Activated T-helper 9 cell treated with anti-CD3 and anti-CD28 coated beads, Interleukin-2, amount 50 U/mL, for 16 hours (primary cell): ENCODE measurements at regions not wholly inside any gene's neighbourhood (a gene's known extent, or its start where the extent isn't known, plus 50 kb on each side); places are given as distances from the start of the nearest gene placed in this dataset.
"Not testable (repeated sequence)": the region's sequence is repeated elsewhere in the genome, so short reads cannot be mapped to it uniquely, and the experiment has no call there.

Experiments used
- DNase-seq: peaks from one replicate; pipeline ENCODE4 v3.0.0-alpha.2; 2020; ENCODE audit warnings: low read depth

DNA sequence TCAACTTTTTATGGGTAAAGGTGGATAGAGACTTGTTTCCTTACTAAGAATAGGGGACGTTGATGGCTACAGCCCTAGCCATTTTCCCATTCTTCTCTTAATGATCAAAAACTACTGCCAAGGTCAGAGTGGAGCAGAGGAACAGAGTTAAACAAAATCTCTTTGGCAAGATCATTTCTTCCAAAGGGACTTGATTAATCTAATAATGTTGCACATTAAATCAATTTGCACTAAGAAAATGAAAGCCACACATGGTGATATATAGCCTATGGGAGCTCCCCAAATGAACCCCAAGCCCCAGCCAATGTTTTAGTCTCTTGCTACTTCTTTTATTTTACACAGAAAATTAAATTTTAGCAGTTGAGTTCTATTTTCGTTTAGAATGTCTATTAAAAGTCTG, 954.5 kb upstream of the SOX9 start:
- DNase-seq, result no peak

DNA sequence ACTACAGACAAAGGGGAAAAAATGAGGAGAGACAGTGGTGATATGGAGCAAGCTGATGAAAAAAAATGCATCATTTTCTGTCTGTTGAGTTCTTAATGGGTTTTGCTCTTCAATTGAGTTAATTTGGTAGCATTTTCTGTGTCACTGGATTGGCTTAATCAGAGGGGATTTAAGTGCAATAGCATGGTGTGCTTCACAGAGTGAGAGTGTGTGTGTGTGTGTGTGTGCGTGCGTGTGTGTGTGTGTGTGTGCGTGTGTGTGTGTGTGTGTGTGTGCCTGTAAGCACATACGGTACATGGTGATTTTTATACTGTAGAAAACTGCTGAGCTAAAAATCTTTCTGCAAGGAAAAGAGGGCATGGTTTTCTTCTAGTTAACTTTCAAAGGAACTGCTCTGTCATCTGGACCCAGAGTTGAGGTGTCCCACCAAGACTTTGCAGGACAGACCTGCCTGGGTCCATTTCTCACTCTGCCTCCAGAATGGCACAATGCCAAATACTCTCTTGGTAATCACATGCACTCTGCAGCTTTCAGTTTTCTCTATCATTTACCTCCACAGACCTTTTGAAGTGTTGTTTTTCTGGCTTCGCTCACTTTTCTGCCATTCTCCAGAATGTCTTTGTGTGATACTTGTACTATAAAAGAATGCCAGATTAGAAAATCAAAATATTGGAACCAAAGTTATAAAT, 952.6 kb upstream of the SOX9 start:
- no peak for DNase-seq

DNA sequence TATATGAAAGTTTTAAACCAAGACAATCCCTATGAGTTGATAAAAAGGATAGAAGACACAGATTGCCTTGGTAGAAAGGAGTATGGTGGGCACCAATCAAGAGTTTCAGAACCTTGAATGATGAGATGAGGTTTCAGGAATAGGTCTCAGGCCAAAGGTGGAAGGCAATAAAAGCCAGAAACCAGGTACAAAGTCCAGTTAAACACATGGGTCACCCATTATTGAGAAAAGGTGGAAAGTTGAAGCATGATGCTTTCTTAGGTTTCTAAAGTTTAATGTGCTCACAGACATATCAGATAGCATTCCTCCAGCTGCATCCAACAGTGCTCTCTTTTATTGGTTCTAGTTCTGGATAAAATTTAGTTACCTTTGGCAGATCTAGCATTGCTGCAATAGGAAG, 950.8 kb upstream of the SOX9 start:
- no peak for DNase-seq

DNA sequence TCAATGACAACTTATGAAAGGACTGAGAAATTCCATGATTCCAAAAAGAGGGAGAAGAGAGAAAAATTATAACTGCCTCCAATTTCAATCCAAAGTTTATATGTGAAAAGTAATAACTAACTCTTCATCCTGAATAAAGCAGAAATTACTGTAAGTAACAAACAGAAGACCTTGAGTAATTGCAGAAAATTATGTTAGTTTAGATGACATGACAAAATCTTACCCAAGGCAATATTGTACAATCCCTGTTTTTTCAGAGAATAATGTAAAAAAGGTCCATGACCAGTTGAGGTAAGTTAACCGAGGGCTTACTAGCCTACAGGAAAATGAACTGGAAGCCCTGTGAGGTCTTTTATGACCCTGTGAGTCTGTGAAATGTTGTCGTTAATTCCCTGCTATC, 949.5 kb upstream of the SOX9 start:
- DNase-seq, result no peak

DNA sequence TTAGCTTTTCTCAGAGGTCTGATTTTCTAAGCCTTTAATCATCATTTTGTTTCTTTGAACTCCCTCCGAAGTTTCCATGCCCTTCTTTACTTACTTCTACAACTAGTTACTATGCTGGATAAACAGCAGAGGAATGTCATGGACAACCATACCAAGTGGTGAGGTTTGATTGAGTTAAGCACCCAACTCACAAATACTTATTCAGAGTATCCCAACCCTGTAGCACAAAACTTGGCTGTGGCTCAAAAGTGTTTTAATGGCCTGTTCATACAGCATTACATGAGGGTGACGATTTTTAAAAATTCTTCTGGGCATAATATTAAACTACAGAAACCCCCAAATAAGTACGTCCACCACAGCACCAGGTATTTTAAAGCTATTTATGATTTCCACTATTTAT, 946.8 kb upstream of the SOX9 start:
- DNase-seq, result no peak

DNA sequence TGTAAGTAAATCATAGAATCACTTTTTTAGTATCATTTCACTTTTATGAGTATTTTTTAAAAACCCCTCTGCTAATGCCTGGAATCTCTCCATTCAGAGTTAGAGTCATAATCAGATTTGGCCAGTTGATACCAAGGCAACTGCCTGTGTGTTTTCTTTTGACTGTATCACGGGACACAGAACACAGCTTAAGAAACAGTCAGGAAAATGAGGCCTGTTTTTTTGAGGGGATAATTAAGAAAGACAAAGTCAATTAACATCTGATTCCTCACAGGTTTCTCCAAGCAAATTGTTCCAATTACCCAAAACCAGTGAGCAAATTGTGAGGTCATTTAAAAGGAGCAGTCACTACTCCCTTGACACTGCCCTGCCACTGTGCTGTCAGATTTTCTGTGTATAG, 944.5 kb upstream of the SOX9 start:
- DNase-seq, result no peak

DNA sequence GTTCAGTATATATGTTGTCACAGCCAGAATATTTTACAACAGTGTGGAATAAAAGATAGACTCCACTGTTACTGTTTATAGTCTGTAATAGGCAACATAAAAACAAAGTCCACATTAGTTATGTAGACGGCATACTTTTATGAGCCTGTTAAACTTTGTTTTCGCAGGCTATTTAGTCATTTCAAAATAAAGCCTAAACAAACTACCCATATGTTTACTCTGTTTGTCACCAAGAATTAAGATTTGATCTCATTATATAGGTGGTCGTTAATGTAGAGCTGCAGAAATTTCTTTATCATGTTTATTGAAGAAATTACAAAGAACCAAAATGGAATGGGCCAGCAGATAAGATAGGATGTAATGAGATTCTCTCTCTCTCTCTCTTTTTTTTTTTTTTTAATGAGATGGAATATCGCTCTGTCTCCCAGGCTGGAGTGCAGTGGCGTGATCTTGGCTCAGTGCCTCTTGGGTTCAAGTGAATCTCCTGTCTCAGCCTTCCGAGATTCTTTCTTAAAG, 943.8 kb upstream of the SOX9 start:
- DNase-seq, result no peak

DNA sequence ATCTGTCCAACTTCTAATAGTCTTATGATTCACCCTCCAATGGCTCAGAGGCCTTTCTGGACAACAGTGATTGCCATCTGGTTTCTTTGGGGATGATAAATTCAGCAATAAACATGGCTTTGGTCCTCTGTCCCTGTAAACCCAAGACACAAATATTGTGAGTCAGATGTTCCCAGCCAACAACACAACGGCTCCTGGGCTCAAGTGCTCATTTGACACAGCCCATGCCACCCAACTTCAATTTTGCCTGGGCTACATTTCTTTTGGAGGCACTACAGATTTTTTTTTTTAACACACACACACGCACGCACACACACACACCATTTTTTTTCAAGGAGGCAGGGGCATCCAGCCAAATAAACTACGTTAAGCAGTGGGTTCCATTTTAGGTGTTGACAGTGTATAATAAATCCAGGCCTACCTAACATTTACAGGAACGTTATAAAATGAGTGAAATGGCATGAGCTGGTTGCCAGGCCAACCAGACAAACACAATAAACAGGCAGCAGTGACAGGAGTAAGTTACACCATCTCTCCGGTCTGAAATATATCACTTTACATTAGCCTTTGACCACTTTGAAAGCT, 939.9 kb upstream of the SOX9 start:
- DNase-seq, result no peak

DNA sequence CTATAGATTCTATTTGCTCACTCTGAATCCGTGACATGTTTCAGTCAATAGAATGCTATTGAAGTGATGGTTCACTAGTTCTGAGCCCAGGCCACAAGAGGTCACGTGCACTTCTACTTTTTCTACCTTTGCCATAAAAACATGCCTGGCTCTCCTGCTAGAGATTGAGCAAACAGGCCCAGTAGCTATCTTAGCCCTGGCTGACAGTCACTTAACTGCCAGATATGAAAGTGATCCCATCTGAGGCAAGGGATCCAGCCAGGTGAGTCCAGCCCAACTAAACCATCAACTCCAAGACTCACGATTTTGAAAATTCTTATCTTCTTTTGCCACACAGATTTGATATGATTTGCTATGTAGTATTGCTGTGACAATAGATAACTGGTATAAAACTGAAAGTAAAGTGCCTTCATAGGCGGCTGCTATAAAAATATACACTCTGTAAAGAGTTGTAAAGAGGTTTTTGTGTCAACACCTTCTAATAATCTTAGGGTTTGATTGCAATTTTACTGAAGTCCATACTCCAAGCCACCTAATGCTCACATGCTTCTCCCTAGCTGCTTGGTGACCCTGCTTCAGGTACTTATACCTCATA, 937.7 kb upstream of the SOX9 start:
- DNase-seq, result no peak

DNA sequence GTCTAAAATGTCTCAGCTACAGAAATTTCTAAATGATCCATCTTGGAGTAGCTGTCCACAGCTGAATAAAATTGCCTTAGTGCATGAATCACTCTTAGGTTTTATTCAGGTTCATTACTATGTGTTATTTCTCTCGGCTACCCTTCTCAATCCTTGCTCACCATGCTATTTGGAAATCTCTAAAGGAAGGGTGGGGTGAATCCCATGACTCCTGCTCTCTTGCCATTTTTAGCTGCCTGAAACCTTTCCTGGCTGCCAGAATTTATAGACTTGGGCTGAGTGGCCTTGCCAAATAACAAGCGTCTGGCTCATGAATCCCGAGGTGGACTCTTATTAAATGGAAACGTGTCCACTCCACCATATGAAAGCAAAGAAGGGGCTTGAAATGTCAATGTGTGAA, 936.1 kb upstream of the SOX9 start:
- no peak for DNase-seq

DNA sequence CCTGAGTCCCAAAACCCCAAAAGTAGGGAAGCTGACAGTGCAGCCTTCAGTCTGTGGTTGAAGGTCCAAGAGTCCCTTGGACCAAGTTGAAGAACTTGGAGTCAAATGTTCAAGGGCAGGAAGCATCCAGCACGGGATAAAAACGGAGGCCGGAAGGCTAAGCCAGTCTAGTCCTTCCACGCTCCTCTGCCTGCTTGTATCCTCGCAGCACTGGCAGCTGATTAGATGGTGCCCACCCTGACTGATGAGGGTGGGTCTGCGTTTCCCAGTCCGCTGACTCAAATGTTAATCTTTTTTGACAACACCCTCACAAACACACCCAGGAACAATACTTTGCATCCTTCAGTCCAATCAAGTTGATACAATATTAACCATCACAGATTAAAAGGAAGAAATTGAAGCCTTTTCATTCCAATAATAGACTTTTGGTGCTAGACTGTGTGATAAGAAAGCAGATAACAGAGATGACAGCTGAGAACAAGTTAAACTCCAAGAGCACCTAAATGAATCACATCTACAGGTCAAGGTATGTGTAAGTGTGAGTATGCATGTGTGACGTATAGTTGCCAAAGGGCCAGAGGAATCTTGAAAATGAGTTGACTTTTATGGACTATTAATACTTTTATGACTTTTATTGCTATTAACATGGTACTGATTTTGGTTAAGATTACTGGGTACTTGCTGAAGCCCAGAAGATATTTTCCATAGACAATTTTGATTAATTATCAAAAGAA, 933.5 kb upstream of the SOX9 start:
- no peak for DNase-seq

DNA sequence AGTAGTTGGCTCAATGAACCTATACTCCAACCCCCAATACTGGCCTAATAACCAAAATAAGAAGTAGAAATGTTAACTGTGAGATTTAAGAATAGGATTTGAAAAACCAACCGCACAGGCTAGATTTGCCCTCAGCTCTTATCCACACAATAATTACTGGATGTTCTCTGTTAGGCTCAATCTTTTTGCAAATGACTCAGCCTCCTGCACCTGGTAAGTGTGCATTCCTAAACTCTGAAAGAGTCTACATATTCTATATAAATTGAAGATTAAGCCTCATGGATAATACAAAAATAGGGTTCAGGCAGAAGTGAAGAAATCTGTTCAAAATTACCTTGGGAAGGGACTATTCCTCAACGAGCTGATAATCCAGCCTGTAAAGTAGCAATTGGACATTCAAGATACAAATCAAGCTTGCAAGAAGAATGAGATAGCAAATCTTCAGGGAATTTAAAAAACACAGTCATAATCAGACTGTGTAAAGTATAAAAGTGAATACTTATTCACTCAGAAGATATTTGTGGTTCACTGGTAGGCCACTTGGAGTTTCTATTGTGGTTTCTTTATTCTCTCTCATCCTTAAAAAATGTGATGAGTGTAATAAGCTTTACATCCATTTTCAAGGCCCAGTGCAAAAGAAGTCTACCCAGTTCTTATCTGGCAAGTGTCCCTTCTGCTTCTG, 931.9 kb upstream of the SOX9 start:
- no peak for DNase-seq

DNA sequence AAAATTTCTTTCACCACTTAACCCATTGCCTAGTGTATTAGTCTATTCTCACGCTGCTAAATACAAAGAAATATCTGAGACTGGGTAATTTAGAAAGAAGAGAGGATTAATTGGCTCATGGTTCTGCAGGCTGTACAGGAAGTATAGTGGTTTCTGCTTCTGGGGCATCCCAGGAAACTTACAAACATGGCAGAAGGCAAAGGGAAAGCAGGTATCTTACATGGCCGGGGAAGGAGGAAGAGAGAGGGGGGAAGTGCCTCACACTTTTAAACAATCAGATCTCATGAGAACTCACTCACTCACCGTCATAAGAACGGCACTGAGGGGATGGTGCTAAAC, 931.4 kb upstream of the SOX9 start:
- DNase-seq, result no peak

DNA sequence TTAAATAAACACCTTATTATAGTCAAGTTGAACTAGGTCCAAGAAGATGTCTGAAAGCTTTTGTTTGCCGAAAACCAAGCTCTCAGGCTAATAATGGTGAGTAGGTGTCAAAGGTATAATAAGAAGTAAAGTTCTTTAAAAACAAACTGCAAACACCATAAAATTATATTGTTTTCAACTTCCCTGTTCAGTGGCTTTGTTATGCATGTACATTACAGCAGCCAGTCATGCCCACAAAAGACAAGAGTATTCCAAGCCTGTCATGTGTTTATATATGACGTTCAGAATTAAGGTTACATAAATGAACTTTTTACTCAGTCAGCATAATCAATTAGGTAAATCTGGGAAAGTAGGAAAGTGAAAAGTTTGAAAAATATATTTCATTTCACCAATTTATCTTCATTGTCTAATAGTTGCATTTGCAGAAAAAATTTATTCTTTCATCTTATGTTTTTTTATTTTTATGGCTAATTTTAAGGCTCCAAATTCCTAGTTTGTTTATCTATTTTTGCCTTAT, 928.7 kb upstream of the SOX9 start:
- no peak for DNase-seq

DNA sequence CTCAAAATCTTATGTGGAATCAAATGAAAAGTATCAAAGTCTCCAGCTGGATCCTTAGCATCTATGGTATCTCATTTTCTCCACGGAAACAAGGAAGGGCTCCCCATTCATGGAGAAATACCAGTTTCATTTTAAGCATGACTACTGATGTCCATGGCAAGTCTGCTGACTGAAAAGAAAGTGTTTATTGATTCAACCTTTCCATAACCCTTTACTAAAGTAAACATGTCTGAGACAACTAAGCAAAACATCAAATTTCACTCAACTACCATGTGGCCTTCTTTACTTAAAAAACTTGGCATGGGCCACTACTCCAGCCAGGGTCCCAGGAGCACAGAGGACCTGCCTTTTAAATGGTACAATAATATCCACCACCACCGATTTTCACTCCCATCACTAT, 928.0 kb upstream of the SOX9 start:
- no peak for DNase-seq

DNA sequence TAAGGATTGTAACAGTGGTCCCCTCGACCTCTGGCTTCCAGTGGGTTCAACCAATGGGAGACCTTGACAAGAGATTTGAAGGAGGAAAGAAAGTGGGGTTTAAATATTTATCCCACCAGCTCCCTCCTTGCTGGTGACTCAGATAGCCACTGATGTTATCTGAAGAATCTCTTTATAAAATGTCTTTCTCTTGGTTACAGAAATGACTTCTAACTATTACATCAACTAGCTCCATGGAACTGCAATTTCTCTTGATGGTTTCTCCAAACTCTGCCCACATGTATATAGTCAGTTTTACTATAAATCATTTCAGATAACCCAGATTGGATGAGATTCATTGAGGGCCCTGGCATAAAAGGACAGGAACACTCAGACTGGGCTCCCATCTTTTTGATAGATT, 920.2 kb upstream of the SOX9 start:
- DNase-seq, result no peak

DNA sequence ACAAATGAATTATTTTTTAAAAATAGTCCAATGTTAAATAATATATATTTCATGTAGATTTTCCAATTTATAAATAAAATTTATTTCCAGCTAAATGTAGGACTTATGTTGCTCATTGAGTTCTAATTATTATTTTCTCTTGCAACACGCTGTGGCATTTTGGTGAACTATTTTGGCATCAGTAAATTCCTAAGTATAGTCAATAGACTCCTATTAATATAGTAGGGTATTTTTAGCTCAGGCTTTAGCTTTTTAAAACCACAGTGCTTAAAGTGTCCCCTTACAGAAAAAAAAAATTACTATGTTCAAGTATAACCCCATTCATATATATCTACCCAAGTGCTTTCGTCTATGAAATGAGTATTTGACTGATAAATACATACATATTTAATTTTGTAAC, 919.2 kb upstream of the SOX9 start:
- DNase-seq, result no peak

DNA sequence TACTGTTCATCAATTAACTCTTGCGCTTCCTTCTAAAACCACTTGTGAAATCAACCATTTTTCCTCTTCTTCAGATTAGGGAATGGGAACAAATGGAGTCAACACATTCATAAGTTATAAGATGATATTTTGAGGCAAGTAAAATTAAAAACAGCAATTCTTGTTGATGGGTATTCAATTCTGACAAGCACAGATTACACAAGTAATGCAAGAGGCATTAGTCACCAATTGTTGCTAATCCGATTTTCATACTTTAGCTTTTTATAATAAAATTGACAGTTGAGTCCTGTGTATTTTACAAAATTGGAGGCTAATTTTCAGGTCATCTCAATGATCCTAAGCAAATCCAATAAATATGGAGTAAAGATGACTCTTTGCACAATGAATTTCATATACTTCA, 918.4 kb upstream of the SOX9 start:
- no peak for DNase-seq

DNA sequence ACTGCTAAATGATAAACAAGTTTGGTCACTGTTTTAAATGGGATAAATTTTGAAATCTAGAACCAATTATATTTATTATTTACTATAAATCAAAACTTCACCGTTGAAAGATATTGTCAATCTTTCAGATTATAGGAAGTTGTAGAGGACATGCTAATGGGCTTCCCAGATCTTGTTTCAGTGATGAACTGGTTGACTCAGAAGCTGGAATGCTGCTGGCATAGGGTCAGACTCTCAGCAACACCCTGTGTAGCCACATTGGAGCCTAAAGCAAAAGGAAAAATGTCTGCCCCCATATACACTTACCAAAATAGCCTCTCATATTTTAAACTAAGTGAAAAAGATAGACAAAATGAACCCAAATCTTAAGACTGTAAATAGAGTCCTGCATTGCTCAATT, 916.9 kb upstream of the SOX9 start:
- DNase-seq, result no peak

DNA sequence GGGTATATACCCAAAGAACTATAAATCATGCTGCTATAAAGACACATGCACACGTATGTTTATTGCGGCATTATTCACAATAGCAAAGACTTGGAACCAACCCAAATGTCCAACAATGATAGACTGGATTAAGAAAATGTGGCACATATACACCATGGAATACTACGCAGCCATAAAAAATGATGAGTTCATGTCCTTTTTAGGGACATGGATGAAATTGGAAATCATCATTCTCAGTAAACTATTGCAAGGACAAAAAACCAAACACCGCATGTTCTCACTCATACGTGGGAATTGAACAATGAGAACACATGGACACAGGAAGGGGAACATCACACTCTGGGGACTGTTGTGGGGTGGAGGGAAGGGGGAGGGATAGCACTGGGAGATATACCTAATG, 914.9 kb upstream of the SOX9 start:
- not testable (repeated sequence) for DNase-seq

DNA sequence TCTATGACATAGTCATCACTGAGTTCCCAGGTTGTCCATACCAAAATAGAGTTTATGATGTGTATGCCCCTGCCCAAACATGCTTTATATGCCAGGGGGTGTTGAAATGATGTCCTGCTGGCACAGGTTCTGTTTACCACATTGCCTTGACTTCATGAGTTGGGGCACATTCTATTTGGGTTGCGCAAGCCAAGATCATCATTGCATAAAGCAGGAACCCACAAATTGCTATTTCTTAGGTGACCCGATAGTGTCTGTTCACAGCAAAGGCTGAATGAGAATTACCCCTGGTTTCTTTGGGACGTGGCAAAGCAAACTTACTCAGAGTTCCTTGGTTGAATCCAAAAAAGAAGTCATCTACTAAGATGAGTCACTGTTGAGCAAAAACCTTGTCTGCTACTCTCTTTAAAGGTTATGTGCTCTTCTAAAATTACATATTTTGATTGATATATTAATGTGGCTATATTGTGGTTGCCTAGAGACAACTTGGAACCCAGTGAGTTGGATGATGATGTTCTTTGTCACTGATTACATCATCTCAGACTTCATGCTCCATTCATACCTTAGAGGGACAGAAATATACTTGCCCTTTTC, 912.6 kb upstream of the SOX9 start:
- no peak for DNase-seq

DNA sequence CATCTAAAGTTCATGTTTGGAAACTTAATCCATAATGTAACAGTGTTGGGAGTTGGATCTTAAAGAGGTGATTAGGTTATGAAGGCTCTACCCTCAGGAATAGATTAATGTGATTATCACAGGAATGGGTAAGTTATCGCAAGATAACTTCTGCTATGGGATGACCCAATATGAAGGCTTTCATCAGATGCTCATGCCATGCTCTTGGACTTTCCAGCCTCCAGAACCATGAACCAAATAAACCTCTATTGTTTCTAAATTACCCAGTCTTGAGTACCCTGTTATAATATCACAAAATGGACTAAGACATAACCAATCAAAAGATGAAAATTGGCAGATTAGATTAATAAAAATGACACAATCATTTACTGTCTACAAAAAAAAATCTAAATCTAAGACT, 906.9 kb upstream of the SOX9 start:
- DNase-seq, result no peak
